RCC 7860 (cell line): ENCODE measurements at regions not wholly inside any gene's neighbourhood (a gene's known extent, or its start where the extent isn't known, plus 50 kb on each side); places are given as distances from the start of the nearest gene placed in this dataset.

Experiments used
- DNase-seq: peaks from one replicate; pipeline ENCODE4 v3.0.0-alpha.2; 2015; ENCODE audit warnings: low spot score
- FAIRE-seq: peaks from 2 replicates; lab custom pipeline; 2012; peaks lifted over from hg19 to GRCh38; lab: Jason Lieb, UNC

DNA sequence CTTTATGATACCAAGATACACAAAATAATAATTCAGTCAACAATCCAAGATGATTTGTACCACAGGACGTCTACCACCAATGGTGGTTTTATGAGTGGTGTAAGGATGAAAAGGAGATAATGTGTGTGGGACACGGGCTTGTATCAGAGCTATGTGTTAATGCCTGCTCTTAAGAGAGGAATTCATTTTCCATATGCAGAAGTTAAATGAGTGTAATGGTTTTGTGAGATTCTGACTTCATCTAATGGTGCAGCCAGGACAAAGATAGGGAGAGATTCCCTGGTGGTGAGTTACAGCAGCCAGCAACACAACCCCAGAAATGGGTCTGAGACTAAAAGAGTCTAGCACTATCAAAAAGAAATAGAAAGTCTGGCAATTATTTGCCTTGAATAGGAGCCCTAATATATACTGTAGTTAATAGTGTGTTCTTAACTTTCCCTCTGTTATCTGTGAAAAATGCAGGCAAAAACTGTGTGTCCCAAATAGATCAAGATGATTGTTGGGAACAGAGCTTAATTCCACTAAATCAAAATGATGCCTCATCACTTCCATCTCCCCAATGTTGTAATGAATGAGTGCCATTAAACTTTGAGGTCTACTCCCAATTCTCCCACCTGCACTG, 455.0 kb upstream of the TCF4 start:
- no peak for DNase-seq
- no peak for FAIRE-seq

DNA sequence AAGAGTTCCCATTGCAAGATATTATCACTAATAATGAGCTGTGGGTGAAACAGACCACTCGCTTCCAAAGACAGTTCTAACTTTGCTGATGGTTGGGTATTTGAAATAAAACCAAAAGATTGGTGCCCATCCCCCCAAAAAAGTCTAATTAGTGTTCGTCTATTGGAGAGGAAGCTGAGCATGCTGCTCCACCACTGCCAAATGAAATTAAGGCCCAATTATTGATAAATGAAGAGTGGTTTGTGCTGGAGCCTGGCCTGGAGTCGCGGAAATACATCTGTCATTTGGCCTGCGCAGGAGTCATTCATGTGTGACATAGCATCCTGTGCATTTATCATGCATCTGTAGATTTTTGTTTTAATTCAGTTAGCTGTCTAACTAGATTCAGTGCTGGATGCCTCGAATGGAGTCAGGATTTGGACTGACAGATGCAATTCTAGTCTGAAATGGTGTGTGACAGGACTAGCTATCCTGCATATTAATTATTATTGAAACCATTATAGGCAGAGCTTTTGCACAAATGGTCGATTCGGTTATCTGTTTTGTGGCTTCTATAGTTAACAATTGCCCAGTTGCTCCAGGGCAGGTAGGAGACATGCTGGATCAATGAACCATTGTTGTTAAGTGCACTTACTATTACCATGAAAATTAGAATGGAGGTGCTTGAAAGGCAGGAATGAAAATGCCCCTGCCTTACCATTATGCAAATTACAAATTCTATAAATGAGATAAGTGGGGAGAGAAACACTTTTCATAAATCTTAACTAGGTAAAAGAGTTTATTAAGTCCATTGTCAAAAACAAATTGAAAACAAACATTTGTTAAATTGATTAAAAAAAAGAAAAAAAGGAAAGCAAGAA, 450.4 kb upstream of the TCF4 start:
- no peak for DNase-seq
- no peak for FAIRE-seq

DNA sequence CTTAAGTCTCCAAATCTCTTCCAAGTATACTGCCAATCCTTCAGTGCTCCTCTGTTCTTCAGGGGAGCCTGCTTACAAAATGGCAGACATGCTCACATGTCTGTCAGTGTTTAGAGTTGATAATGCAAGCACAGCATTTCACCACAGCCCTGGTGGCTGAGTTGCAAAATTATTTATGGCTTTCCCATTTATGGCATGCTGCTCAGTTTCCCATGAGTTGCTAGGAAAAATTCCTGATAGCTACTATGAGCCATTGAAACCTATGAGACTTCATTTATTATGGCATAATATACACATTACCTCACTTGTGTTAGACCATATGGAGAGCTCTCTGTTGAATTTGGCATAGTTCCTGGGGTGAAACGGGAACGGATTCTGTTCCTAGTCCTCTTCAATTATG, 448.7 kb upstream of the TCF4 start:
- no peak for DNase-seq
- no peak for FAIRE-seq

DNA sequence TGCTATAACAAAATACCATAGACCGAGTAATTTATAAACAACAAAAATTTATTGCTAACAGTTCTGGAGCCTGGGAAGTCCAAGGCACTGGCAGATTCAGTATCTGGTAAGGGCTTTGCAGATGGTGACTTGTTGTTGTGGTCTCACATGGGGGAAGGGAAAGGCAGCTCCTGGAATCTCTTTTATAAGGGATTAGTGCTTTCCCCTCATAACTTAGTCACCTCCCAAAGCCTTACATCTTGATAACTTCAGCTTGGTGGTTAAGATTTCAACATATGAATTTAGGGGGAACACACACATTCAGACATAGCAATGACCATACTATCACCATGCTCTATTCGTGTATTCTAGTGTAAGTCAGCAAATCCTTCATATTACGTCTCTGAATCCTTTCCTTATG, 447.6 kb upstream of the TCF4 start:
- DNase-seq (no peak), FAIRE-seq (no peak)

- FAIRE-seq, result no peak
These were observed 447.0 kb upstream of the TCF4 start for GRCh38 chr18:56034949-56035348.

GRCh38 chr18:56030060-56030459, 442.1 kb upstream of the TCF4 start:
- no peak for FAIRE-seq
- DNase-seq, result no peak

More at GRCh38 chr18:56034949-56035348, 447.0 kb upstream of the TCF4 start:
- DNase-seq, result no peak

- DNase-seq, result no peak
- FAIRE-seq, result no peak
These were observed 440.5 kb upstream of the TCF4 start for GRCh38 chr18:56028514-56028913.

- no peak for DNase-seq
- no peak for FAIRE-seq
These were observed 438.5 kb upstream of the TCF4 start for GRCh38 chr18:56026509-56026908.

GRCh38 chr18:56021809-56022195, 433.8 kb upstream of the TCF4 start:
- FAIRE-seq (no peak), DNase-seq (no peak)

DNA sequence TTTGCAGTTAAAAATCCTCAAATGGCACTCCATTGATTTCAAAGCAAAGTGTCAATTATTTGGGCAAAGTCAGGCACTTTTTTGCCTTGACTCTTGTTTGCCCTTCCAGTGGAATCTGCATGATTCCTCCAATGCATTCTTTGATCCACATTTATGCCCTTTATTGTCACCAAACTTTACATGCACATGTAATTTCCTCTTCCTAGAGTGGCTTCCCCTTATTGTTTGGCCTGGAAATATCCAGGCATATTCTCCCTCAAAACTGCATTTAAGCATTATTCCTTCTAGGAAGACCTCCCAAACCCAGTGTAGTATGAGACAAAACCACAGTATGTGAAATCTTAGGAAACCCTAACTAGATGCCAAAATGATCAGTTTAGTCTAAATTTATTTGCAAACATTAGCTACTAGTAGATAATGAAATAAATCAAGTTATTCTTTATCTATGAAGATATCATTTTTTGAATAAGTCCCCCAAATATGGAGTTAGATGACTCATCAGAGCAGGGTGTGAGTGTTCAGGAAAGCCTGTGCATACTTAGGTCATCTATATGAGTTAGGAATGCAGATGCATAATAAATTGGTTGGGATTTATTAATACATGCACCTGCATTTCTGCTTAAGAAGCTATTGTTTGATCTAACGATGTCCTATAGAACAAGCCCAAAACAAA, 433.3 kb upstream of the TCF4 start:
- FAIRE-seq (no peak), DNase-seq (no peak)

- FAIRE-seq (no peak), DNase-seq (no peak)
These were observed 431.9 kb upstream of the TCF4 start for GRCh38 chr18:56019908-56020307.

- no peak for FAIRE-seq
- DNase-seq, result no peak
These were observed 431.2 kb upstream of the TCF4 start for GRCh38 chr18:56019156-56019555.

- no peak for FAIRE-seq
- DNase-seq, result no peak
These were observed 421.4 kb upstream of the TCF4 start for GRCh38 chr18:56009411-56009810.

GRCh38 chr18:56003720-56004088, 415.7 kb upstream of the TCF4 start:
- FAIRE-seq (no peak), DNase-seq (no peak)

DNA sequence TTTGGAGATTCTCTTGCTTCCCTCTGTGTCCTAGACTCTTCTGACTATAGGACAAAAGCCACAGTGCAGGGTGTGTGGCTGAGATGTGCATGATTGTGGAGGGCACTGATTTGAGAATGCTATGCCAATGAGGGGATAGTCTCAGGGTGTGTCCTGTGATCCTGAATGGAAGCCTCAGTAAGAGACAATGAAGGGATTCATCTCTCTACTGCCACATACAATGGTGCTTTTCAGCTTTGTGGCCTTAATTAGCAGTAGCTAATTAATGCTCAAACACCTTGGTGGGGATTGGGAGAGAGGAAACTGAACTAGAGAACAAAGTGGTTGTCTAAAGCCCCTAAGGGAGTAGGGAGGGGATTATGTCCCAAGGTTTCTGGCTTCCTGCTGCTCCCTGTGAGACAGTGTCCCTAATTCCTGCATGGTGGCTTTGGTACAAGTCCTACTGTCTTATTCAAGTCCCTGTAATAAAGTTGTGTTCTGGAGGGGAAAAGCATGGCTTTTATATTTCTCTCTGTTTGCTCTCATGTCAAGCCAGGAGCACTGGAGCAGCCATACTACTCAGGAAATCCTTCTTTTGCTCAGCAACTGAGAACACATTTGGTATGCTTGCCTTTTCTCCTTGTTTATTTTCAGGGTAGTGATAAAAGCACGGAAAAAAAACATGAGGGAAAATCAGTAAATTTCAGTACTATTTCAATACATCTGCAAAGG, 415.2 kb upstream of the TCF4 start:
- FAIRE-seq (no peak), DNase-seq (no peak)

DNA sequence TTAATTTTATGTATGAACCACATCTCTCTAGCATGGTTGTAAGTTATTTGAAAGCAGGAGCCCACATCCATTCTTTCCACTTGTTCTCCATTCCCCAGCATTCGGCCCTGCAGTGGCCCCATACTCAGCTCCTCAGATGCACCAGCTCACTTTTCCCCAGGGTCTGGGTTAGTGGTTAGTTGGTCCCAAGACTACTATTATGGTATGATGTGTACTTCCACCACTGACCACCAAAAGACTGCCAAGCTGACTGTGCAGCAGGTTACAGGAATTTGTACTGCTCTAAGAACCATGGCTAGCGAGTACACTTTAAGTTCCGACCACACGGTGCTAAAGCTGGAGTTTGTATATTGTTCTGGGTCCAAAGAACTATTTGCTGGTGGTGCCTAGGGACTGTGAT, 413.6 kb upstream of the TCF4 start:
- FAIRE-seq (no peak), DNase-seq (no peak)

GRCh38 chr18:56000041-56000440, 412.0 kb upstream of the TCF4 start:
- no peak for FAIRE-seq

GRCh38 chr18:55999641-56000040, 411.6 kb upstream of the TCF4 start:
- DNase-seq (no peak), FAIRE-seq (no peak)

More at GRCh38 chr18:56000041-56000440, 412.0 kb upstream of the TCF4 start:
- DNase-seq, result no peak

GRCh38 chr18:55998801-55999385, 410.9 kb upstream of the TCF4 start:
- FAIRE-seq (no peak), DNase-seq (no peak)

GRCh38 chr18:55998071-55998522, 410.1 kb upstream of the TCF4 start:
- no peak for DNase-seq
- FAIRE-seq, result no peak

- no peak for DNase-seq
- no peak for FAIRE-seq
These were observed 409.2 kb upstream of the TCF4 start for GRCh38 chr18:55997151-55997561.
